ENCODE measurements at regions not wholly inside any gene's neighbourhood (a gene's known extent, or its start where the extent isn't known, plus 50 kb on each side); places are given as distances from the start of the nearest gene placed in this dataset.

DNA sequence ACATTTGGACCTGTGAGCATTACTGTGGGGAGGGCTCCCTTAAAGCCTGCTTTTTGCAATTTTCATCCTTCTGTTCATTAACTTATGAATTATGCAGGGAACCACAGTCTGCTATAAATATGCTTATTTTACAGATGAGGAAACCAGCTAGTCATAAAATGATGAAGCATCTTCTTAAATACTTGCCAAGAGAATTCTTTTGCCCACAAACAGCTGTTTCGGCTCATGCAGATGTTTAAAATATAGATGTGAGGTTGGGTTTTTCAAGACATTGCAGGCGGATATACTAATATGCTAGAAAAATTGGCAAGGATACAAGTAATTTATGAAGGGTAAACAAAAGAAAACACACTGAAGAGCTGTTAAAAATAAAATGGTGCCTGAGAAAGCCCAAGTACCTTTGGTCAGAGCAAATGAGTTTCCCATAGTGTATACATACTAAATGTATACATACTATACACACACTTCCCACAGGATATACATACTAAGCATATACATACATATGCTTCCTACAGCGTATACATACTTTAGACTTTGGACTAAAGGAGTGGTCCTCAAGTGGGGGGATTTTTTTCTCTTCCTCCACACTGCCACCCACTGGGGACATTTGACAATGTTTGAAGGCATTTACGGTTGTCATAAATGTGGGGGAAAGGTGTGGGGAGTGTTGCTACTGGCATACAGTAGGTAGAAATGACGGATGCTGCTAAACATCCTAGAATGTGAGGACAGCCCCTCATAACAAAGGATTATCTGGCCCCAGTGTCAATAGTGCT is 164.9 kb upstream of the CSNK1A1L start:
- TF ChIP-seq, protein P1, sequence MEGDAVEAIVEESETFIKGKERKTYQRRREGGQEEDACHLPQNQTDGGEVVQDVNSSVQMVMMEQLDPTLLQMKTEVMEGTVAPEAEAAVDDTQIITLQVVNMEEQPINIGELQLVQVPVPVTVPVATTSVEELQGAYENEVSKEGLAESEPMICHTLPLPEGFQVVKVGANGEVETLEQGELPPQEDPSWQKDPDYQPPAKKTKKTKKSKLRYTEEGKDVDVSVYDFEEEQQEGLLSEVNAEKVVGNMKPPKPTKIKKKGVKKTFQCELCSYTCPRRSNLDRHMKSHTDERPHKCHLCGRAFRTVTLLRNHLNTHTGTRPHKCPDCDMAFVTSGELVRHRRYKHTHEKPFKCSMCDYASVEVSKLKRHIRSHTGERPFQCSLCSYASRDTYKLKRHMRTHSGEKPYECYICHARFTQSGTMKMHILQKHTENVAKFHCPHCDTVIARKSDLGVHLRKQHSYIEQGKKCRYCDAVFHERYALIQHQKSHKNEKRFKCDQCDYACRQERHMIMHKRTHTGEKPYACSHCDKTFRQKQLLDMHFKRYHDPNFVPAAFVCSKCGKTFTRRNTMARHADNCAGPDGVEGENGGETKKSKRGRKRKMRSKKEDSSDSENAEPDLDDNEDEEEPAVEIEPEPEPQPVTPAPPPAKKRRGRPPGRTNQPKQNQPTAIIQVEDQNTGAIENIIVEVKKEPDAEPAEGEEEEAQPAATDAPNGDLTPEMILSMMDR (IDR thresholded peaks at IDR 0.05), result no peak
- TF ChIP-seq POLR2A (IDR thresholded peaks at IDR 0.05), result no peak
